Activated CD4-positive, alpha-beta T cell treated with anti-CD3 and anti-CD28 coated beads, Interleukin-2, amount 50 U/mL, for 24 hours (primary cell): ENCODE measurements at regions not wholly inside any gene's neighbourhood (a gene's known extent, or its start where the extent isn't known, plus 50 kb on each side); places are given as distances from the start of the nearest gene placed in this dataset.
"Not testable (repeated sequence)": the region's sequence is repeated elsewhere in the genome, so short reads cannot be mapped to it uniquely, and the experiment has no call there.

Experiments used
- DNase-seq, 2 donors: peaks; one replicate each; pipeline ENCODE4 v3.0.0-alpha.2; 2020; ENCODE audit warnings: low read depth in 1 of 2, low spot score in 1 of 2

DNA sequence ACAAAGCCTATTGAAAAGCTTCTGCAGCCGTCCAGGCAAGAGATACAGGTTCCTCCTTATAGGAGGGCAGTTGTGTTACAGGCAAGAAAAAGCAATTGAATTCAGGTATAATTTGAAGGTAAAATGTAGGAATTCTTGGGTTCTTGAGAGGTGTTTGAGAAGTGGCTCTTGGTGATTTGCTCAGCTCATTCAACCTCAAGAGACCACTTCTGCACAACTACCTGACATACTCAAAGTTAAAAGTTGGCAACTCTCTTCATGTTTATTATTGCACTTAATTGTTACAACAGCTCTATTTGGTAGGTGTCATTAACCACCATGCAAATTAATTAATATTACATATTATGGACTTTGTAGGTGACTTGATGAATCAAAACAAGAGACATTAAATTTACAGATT, 753.2 kb downstream of the ADCYAP1 start:
- no peak for DNase-seq

DNA sequence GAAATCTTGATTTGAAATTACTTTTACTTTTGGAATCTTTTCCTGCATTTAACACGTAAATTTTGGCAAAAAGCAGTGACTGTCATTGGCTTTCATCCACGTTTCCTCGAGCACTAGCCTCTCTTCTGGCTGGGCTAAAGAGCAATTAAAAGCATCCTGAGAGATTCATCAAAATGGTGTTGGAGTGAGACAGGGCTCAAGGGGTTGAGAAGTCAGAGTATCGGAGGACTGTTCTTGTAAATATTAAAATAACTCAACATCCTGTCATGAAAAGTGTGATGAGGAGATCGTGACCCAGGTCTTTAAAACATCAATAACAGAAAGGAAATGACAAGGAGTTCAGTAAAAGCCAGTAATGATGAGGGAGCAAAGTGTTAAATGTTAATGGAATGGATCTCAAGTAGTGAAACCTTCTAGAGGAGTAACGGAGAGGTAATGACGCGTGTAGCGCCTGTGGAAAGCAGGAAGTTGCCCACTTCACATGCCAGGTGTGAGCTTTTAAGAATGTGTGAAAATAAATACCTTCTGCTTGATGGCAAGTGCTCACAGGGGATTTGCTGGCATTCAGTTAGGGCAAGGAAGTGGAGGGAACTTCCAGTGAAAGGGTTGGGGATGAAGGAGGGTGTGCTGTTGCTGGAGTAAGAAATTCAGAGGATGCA, 754.4 kb downstream of the ADCYAP1 start:
- DNase-seq: no peak

DNA sequence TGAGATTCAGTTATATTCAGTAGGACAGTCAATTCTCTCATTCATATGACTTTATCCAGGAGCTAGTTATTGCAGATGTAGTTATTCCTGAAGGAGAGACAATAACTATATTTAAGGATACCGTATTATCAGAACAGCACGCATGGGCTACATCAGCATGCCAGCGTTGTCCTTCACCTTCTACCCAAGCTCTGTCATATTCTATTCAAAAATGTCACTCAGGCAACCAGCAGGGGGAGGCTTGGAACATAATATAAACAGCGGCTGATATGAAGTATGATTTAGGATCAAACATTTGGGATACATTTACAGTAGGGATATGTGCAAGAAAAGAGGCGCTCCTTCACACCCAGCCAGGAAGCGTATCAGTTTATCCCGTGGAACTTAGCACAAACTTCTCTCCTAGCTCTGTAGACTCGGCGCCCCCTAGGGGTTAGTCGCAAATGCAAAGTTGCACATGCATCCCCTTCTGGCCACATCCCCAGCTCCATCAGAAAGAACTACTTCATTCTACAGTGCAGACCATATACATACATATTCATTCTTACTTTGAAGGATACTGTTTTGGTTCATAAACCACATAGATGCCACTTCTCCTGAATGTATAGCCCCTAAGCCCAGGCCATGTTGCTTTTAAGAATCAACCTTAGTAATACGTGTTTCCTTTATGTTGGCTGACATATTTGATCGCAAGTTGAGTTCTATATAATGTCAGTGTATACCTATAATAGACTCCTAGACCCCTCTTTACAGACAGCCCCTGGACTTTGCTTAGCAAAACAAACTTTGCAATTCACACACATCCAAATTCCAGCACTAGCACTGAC, 759.4 kb downstream of the ADCYAP1 start:
- no peak for DNase-seq

DNA sequence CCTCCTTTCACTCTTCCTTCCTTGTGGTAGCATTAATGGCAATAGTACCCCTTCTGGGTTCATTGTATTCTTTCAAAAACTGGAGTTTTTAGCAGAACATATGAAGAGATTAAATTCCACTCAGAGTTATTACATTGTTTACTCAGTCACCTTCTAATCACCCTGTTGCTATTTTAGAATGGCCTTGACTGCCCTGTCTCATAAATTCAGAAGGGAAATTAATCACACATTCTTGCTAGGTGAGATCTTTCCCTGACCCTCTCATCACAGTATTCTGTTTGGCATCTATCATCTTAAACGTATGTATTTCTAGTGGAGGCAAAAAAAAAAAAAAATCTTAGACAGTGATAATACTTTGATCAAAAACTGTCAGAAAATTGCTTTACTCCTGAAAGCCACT, 760.4 kb downstream of the ADCYAP1 start:
- DNase-seq: no peak

DNA sequence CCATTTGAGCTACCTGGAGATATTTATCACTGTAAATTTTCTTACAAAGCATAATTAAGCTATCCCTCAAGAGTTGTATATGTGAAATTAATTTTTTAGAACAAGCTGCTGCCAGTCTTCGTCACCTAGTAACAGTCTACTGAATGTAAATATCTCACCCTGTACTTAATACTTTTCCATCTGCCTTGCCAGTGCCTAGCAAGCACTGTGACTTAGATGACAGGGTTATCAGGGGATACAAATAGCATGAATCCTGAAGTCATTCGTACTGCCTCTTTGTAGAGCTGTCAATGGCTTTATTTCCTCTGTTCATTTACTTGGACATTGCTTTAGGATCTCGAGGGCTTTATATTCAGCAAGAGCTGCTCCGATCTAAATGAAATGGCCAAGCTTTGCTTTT, 763.6 kb downstream of the ADCYAP1 start:
- DNase-seq: no peak

DNA sequence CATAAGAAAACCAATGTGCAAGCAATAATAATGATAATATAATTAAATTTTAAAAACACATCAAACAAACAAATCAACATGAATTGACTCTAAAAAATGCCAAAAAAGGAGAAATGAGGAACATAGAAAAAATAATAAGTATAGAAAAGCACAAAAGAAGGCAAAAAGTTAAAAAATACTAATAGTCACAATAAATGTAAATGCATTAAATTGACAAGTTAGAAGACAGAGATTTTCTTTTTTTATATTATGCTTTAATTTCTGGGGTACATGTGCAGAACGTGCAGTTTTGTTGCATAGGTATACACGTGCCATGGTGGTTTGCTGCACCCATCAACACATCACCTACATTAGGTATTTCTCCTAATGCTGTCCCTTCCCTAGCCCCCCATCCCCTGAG, 767.0 kb downstream of the ADCYAP1 start:
- DNase-seq: not testable (repeated sequence)

DNA sequence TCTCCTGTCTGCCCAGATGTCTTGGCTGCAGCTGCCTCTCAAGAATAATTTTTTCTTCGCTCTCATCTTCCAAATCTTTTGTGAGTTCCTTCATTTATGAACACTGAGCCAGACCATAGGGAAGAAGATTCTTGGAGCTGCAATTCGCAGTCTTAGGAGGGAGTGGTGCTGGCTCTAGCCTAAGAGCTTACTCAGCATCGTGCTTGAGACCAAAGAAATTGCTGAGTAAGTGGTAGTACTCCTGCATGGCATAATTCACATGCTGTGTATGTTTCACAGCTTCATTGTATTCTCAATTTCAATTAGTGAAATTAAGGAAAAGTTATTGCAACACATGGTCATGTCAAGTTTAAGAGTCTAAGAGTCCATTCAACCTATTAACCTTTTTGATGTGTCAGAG, 771.7 kb downstream of the ADCYAP1 start:
- no peak for DNase-seq

DNA sequence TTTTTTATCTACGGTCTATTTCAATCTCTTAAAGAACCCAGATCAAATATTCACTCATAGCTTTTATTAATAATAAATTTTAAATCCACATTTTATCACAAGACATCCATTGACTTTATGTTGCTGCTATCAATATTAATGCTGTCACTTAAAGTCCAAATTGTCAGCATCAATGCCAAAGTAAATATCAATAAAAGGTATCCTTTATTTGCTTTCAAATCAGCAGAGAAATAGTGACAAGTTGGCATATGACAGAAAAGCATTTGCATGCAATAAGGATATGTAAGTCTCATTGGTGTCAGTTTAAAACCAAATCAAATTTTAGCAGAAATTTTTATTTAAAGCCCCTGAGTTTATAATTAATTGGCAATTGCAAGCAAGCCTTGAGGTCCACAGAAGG, 775.4 kb downstream of the ADCYAP1 start:
- no peak for DNase-seq

DNA sequence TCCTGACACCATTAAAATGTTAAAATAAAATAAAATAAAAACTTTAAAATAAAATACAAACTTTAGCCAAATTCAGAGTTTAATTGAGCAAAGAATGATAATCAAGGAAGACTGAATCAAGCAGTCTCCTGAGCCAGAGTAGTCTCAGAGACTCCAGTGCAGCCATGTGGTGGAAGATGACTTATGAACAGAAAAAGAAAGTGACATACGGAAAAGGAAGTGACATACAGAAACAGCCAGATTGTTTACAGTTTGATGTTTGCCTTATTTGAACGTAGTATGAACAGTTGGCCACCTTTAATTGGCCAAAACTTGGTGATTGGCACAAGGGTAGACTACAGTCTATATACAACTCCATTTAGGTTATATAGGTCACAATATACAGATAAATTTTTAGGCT, 787.2 kb downstream of the ADCYAP1 start:
- no peak for DNase-seq

DNA sequence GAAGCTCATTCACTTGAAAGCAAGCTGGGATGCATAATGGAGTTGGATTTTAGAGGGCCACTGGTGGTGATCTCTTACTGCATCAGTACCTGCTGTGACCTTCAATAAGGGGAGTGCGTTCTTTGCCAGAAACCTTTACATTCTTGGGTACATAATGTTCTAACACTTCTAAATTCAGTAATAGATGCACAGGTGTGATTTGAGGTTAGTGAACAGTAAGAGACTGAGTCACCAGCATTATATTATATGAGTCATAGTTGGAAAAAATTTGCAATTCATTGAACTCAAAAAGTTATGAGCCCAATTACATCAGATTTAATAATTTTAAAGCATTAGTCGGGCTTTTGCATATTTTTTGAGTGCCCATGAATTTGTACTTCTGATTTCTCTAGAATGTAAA, 803.3 kb downstream of the ADCYAP1 start:
- DNase-seq: no peak

DNA sequence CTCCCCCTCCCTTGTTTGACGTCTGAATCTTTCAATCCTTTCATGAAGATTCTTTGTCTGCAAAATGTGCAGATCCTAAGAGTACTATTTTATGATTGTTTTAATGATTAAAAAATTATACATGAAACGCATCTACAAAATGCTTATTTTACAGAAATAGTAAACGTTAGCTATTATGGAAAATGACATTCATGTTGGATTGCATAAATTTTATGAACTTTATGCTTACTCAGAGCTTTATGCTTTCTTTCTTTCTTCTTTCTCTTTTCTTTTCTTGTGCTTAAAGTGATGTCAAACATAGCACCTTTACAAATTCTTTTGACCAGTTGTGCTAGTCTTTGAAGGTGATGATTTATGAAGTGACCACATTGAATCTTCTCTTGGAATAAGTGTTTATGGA, 805.4 kb downstream of the ADCYAP1 start:
- DNase-seq: no peak

DNA sequence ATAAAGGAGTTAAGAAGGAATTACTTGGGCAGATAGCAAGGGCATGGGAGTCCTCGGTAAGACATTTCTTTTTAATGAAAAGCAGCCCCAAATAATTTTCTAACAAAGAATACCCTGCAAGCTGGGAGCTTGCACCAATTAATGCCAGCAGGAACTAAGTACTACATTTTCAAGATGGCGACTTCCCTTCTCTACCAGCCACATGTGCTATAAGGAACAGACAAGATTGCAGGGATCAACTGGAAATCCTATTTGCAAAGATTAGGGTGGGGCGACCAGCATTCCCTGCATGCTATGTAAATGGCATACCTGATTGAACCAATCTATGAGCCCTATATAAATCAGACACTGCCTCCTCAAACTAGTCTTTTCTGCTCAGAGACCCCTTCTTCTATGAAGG, 827.5 kb downstream of the ADCYAP1 start:
- no peak for DNase-seq

DNA sequence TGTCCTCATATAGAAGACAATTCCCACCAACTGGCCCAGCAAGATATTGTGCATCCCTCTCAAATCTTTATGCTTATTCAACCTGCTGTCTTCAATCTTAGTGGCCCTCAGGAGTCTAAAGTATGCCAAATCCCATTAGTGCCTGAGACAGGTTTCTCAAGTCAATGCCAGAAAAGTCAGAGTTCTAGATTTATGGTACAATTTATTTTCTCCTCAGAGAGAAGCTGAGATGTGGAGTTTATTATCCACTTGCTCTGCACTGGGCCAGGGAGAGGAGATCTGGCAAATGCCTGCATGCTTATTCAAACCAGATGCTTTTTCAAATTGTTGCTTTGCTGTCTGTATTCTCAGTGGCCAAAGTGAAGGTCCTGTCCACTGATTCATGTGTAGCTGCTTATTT, 825.2 kb downstream of the METTL4 start:
- no peak for DNase-seq

DNA sequence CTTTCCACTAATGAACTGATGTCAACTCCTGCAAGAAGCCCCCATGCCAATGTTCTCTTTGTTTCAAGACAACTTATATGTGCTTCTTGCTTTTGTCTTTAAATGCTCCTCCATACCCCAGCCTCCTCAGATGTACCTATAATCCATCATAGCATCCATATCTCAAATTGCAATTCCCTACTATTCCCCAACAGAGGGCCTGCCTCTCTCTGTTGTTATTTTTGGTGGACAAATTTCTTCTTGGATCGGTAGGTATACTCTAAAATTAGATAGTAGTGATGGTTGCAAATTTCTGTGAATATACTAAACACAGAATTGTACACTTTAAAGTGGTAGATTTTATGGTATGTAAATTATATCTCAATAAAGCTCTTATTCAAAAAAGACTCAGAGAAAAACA, 820.1 kb downstream of the METTL4 start:
- no peak for DNase-seq

DNA sequence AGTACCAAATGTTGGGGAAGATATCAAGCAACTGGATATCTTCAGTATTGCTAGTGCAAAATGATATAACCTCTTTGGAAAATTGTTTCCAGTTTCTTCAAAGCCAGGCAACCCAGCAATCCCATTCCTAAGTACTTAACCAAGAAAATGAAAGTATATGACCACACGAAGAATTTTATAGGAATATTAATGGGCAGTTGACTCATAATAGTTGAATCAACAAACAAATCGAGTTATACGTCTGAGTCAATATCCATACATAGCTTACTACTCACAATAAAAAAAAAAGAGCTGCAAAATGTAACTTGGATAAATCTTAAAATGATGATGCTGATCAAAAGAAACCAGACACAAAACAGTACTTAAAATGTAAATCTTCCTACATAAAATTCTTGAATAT, 810.4 kb downstream of the METTL4 start:
- no peak for DNase-seq

DNA sequence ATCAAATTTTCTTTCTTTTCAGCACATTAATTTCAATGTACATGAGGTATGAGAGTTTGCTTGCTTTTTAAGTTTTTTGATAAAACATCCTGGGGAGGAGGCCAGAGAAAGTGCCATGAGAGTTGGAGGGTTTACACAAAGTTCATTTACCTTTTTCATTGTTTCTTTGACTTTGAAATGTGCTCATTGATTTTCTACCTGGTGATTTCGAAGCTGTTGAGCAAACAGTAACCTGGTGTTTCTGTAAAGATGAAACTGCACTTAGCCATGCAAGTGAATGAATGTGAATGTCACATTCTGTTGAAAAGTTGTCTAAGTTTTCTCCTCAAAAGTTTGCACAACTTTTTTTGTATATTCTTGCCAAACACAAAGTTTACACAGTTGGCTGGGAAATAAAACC, 797.0 kb downstream of the METTL4 start:
- DNase-seq: no peak

DNA sequence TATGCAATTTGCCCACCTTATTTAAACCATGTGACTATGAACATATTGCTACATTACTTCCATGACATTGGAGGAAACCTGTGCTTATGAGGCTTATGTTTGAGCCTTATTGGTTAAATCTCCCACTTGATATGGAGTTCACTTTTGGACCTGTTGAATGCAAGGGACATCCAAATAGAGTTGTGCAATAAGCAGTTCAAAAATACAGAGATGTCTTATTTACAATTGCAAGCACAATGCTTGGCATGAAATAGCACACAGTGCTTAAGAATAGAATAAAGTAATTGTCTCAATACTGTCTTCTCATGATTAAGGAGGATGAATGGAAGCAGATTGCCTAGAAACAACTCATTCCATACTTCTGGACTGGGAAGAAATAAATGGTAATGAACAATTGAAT, 793.5 kb downstream of the METTL4 start:
- no peak for DNase-seq

DNA sequence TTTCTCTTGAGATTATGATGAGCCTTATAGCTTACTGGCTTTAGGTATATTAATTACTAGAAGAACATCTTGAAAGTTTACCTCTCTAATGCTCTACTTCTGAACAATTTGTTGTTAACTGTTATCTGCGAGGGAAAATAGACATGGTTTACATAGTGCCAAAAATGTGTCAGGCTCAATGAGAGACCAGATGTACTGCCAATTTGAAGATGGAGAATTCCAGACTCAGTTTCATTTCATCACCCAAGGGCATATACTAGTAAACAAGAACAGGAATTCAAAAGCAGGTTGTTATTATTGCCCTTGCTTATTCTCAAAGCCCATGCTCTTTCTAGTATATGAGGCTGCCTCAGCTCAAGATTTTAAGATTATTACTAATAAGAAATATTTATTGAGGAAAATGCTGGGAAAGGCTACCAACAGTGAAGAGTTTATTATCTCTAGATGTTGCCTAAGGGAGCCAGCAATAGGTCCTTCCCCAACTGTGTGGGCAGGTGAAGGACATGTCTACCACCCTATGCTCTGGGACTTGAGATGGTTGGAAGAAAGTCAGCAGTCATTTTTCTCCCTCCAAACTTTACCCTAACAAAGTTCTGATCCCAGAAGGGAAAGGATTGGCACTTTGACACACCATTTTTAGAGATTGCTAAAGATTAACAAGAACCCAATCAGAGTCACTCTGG, 792.7 kb downstream of the METTL4 start:
- DNase-seq: no peak

DNA sequence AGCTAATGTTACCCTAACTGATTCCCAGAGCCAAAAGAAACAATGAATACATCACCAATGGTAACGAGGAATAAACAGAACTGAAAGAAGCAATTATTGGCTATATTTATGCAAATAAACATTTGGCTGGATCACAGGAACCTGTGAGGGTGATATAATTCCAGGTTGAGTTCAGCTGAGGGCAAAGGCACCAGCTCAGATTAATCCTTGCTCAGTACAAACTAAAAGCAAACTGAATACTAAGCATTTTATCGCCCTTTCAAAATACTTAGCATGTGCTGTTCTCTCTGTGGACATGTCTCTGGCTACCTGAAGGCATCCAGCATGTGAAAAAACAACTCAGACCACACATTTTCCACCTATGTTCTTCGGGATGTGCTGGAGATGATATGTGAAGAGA, 791.7 kb downstream of the METTL4 start:
- DNase-seq: no peak

DNA sequence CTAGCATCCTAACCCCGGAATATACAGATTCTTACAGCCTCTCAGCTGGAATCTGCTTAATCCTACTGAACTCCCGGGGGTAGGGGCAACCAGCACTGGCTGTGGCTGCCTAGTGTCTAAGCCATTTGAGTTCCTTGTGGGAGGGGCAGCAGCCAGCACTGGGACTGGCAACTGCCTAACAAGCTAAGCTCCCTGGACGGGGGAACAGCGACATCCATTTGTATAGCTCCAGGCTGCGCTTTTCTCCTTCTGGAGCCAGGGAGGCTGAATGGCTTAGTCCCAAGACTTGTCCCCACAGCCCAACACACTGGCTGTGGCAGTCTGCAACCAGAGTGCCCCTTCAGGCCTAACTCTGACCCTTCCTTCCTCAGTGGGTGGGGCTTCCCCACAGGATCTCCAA, 787.2 kb downstream of the METTL4 start:
- DNase-seq: no peak

DNA sequence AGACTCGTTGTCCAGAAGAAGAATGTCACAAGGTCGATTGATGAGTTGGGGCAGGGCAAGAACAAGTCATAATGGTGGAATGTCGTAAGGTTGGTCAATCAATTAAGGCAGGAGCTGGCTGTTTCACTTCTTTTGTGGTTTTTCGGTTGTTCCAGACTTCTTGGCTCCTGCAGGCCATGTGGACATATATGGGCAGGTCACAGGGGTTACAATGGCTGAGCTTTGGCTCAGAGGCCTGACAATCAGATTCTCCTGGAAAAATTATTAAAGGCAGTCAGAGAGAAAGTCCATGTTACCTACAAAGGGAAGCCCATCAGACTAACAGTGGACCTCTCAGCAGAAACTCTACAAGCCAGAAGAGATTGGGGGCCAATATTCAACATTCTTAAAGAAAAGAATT, 785.3 kb downstream of the METTL4 start:
- DNase-seq: not testable (repeated sequence)

DNA sequence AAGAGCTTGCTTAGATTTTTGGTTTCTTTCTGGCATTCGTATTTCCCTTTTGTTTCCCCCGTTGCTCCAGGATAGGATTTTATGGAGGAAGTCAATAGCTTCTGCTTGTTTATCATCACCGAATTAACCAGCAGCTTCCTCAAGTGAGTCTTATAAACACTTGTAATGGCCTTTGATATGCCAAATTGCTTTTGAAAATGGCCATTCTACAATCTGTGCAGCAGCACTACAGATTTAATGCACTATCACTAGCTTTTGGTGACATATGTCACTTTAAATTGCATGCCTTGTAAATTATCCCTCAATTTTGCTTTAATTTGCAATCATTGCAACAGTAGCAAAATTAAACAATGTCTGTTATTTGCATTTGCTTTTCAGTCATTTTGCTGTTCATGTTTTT, 774.7 kb downstream of the METTL4 start:
- no peak for DNase-seq
